ENCODE measurements at regions not wholly inside any gene's neighbourhood (a gene's known extent, or its start where the extent isn't known, plus 50 kb on each side); places are given as distances from the start of the nearest gene placed in this dataset.
A peak's percentile ranks its signal among the peaks of the same experiment; 100 is the strongest.

DNA sequence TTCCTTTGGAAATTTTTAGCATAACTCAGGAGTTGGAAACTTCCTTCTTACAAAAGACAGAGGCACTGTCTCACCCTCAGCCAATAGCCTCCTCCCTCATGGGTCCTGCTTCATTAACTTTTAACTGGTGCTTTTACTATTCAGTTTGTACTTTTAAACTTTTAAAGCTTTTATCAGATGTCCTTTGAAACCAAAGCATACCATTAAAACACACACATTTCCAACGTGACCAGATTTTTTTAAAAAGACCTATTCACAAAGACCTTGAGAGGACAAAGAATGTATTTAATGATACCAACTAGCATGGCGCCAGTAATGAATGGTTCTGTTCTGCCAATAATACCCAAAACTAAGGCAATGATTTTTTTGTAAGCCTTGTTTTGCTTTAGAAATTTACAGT lies 173.6 kb upstream of the EEA1 start:
- no peak overlapping the region for H3K4me3 ChIP-seq
- H3K36me3 ChIP-seq = no peaks in the 10 kb centered on the region
- no peaks in the 10 kb centered on the region for H3K27me3 ChIP-seq
- TF ChIP-seq POLR2A (IDR thresholded peaks at IDR 0.05) (no peak), CTCF (IDR thresholded peaks at IDR 0.05) (no peak)
- no peaks in the 10 kb centered on the region for H3K4me1 ChIP-seq
- no peak overlapping the region for H3K27ac ChIP-seq
- no peak for DNase-seq
- H3K9me3 ChIP-seq = no peaks in the 10 kb centered on the region

DNA sequence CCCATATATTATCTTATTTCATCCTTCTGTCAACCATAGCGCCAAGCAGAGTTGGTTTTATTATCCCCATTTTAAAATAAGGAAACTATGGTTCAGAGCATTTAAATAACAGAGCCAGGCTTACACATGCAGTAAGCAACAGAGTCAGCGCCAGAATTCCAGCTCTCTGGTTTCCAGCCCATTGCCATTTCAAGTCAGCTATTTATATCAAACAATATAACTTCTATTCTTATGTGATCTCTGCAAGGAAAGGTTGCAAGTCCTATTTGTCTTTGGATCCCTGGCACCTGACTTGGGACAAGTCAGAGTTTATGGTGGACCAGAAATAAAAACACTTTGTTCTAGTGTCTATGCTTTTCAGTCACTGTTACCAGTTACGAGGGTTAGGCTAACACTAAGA lies 174.1 kb upstream of the EEA1 start:
- no peak for DNase-seq
- Histone ChIP-seq H3K36me3 (no peaks in the 10 kb centered on the region), H3K27ac (peak overlapping the region in 1 of 4 donors; percentile 9), H3K4me3 (no peak overlapping the region), H3K9me3 (no peaks in the 10 kb centered on the region), H3K27me3 (no peaks in the 10 kb centered on the region), H3K4me1 (no peaks in the 10 kb centered on the region)
- TF ChIP-seq CTCF (IDR thresholded peaks at IDR 0.05) (no peak), POLR2A (IDR thresholded peaks at IDR 0.05) (no peak)

DNA sequence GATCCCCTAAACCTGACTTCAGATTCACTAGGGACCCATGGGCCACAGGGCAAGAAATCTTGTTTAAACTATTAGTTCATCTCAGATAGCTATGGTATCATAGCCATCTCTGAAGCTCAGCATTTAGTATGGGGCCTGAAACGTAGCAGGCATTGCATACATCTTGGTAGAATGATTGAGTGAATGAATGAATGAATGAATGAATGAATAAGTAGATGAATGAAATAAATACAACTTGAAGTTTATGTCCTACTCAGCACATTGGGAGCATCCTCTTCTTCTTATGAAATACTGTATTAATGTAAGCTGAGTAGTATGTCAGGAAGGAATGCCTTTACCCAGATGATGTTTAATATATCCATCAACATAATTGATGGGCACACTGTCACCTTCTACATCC lies 175.4 kb upstream of the EEA1 start:
- no peak overlapping the region for H3K4me3 ChIP-seq
- H3K27ac ChIP-seq = no peak overlapping the region
- no peaks in the 10 kb centered on the region for H3K9me3 ChIP-seq
- no peaks in the 10 kb centered on the region for H3K36me3 ChIP-seq
- no peak for TF ChIP-seq POLR2A (IDR thresholded peaks at IDR 0.05)
- TF ChIP-seq CTCF (IDR thresholded peaks at IDR 0.05) = no peak
- H3K27me3 ChIP-seq = no peaks in the 10 kb centered on the region
- no peak for DNase-seq
- peaks cover 0 to 10% (median 0%) of the 10 kb centered on the region in 4 donors for H3K4me1 ChIP-seq

- Histone ChIP-seq H3K9me3 (no peaks in the 10 kb centered on the region), H3K27ac (no peak overlapping the region), H3K4me1 (peaks cover 0 to 10% (median 0%) of the 10 kb centered on the region in 4 donors), H3K36me3 (no peaks in the 10 kb centered on the region), H3K27me3 (no peaks in the 10 kb centered on the region), H3K4me3 (no peak overlapping the region)
- TF ChIP-seq CTCF (IDR thresholded peaks at IDR 0.05) (no peak), POLR2A (IDR thresholded peaks at IDR 0.05) (no peak)
- DNase-seq = no peak
These were observed 177.8 kb upstream of the EEA1 start for GRCh38 chr12:93106910-93107309.

DNA sequence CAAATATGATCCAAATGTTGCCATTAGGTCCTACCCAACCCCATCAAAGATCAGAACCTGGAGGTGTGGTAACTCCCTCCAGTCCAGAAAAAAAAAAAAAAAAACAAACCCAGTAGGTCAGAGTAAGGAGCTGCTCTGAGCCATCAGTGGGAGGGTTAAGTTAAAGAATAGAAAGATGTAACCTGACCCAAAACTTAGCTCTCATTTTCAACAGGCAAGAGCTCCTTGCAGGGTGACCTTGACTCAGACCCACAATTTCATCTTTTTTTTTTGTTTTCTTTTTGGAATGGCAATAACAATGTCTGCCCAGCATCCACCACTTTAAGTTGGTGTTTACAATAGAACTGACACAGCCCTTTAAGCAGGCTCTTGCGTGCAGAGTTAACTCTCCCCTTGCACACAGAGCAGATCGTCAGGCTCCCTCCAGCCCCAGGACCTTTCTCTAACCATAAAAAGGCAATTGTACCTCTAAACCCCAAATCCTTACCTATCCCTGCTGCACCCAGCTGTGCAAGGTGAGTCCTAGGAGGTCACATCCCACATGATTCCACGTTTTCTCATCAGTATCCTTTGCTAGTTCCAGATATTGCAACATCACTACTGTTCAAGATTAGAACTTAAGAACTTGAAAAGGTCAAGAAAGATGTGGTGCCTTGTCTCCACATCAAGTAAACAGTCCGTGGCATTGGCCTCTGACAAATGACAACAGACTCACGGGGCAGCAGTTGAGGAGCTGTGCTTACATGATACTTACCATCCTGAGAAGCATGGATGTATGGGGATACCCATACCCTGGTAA lies 178.6 kb upstream of the EEA1 start:
- Histone ChIP-seq H3K9me3 (no peaks in the 10 kb centered on the region), H3K36me3 (no peaks in the 10 kb centered on the region), H3K27ac (peak overlapping the region in 1 of 4 donors; percentile 9), H3K4me1 (peaks cover 0 to 10% (median 0%) of the 10 kb centered on the region in 4 donors), H3K27me3 (no peaks in the 10 kb centered on the region), H3K4me3 (no peak overlapping the region)
- no peak for DNase-seq
- TF ChIP-seq POLR2A (IDR thresholded peaks at IDR 0.05) (no peak), CTCF (IDR thresholded peaks at IDR 0.05) (no peak)

All from Peyer's patch (tissue), 4 donors.